Endothelial cell of umbilical vein (primary cell): ENCODE measurements at regions not wholly inside any gene's neighbourhood (a gene's known extent, or its start where the extent isn't known, plus 50 kb on each side); places are given as distances from the start of the nearest gene placed in this dataset.

Experiments used
- BruUV-seq: library from RNA; stranded (reverse); fragments of 400-500 nt; replicated peaks from 2 replicates; lab custom pipeline; 2021; lab: Mats Ljungman, UMichigan
- CTCF ChIA-PET: fragments of 300-600, 350-600 bp; sonication (Branson Sonifier 250); formaldehyde crosslinking; loops from one replicate; lab custom pipeline; 2021; ENCODE audit warnings: antibody characterized with exemption, inconsistent platforms; lab: Charles Lee
- POLR2A ChIA-PET: fragments of 300-600, 350-600 bp; sonication (Branson Sonifier 250); formaldehyde crosslinking; loops from one replicate; lab custom pipeline; 2021; ENCODE audit warnings: antibody characterized with exemption, inconsistent platforms; lab: Charles Lee
- DNase-seq: peaks from one replicate; pipeline ENCODE4 v3.0.0-alpha.2; 2011; ENCODE audit warnings: low read depth, low spot score
- FAIRE-seq: peaks from 2 replicates; lab custom pipeline; 2011; peaks lifted over from hg19 to GRCh38; lab: Jason Lieb, UNC
- H2AFZ ChIP-seq: 2 replicates; pipeline ENCODE4 v1.6.0; 2012; ENCODE audit warnings: low read depth, low read length, control low read depth, inconsistent platforms
- H3K27ac ChIP-seq: 2 replicates; pipeline ENCODE4 v1.5.1; 2011; ENCODE audit warnings: low read depth, mild to moderate bottlenecking, control low read depth, low read length, moderate library complexity; ENCODE audit not compliant: insufficient read depth
- H3K27me3 ChIP-seq, 2 experiments: 2 replicates each; pipeline versions ENCODE4 v1.6.0 to v1.6.1; 2011; ENCODE audit warnings: low read length in 2 of 2, mixed read lengths in 1 of 2; ENCODE audit not compliant: control insufficient read depth in 2 of 2, insufficient read depth in 2 of 2
- H3K36me3 ChIP-seq, 2 experiments: 2 replicates in 1 of 2; 3 replicates in 1 of 2; pipeline ENCODE4 v1.5.1; 2011; ENCODE audit warnings: low read length in 2 of 2, mild to moderate bottlenecking in 1 of 2, moderate library complexity in 1 of 2; ENCODE audit not compliant: control insufficient read depth in 2 of 2, insufficient read depth in 2 of 2; ENCODE audit errors: extremely low read depth in 1 of 2
- H3K4me1 ChIP-seq: 3 replicates; pipeline ENCODE4 v1.5.1; 2011; ENCODE audit warnings: mild to moderate bottlenecking, low read length; ENCODE audit not compliant: control insufficient read depth, insufficient read depth; ENCODE audit errors: extremely low read depth
- H3K4me2 ChIP-seq: 2 replicates; pipeline ENCODE4 v1.6.1; 2011; ENCODE audit warnings: low read length, control low read depth, mixed read lengths; ENCODE audit not compliant: insufficient read depth
- H3K4me3 ChIP-seq, 3 experiments: fragments of 200-600 bp in 1 of 3; sonication (generic), shearing (Covaris generic) in 1 of 3; replicated peaks in 1 of 3; 2 replicates each; pipeline ENCODE4 v1.5.1; 2011 to 2016; ENCODE audit warnings: control low read depth in 3 of 3, low read length in 3 of 3, mild to moderate bottlenecking in 2 of 3, inconsistent platforms in 1 of 3, low read depth in 1 of 3, moderate library complexity in 1 of 3; ENCODE audit not compliant: insufficient read depth in 1 of 3
- H3K79me2 ChIP-seq: 2 replicates; pipeline ENCODE4 v1.6.0; 2012; ENCODE audit warnings: low read length, inconsistent platforms; ENCODE audit not compliant: control insufficient read depth, insufficient read depth
- H3K9ac ChIP-seq: replicated peaks from 2 replicates; pipeline ENCODE3; 2011; ENCODE audit warnings: low read length, control low read depth; ENCODE audit not compliant: insufficient read depth; ENCODE audit errors: extremely low read depth
- H3K9me1 ChIP-seq: replicated peaks from 3 replicates; pipeline ENCODE4 v1.6.0; 2011; ENCODE audit warnings: mild to moderate bottlenecking, low read length; ENCODE audit not compliant: control insufficient read depth, insufficient read depth; ENCODE audit errors: extremely low read depth
- H3K9me3 ChIP-seq: replicated peaks from 2 replicates; pipeline ENCODE4 v1.5.1; 2012; ENCODE audit warnings: low read length, inconsistent platforms; ENCODE audit not compliant: control insufficient read depth, insufficient read depth
- H4K20me1 ChIP-seq: replicated peaks from 2 replicates; pipeline ENCODE3; 2011; ENCODE audit warnings: mild to moderate bottlenecking, low read length; ENCODE audit not compliant: control insufficient read depth, insufficient read depth; ENCODE audit errors: extremely low read depth
- CTCF ChIP-seq, 2 donors: IDR thresholded peaks; 1 replicate in 1 of 2; 2 replicates in 1 of 2; pipeline ENCODE4 v1.5.1; 2011; ENCODE audit warnings: low read length in 2 of 2, mild to moderate bottlenecking in 2 of 2, moderate library complexity in 2 of 2, control low read depth in 1 of 2, inconsistent platforms in 1 of 2, low read depth in 1 of 2; ENCODE audit not compliant: insufficient read depth in 1 of 2; ENCODE audit errors: extremely low read depth in 1 of 2
- EZH2 ChIP-seq: IDR thresholded peaks from 2 replicates; pipeline ENCODE4 v1.6.1; 2012; ENCODE audit warnings: borderline replicate concordance, low read depth, mild to moderate bottlenecking, moderate library complexity, low read length, inconsistent platforms; ENCODE audit not compliant: severe bottlenecking
- FOS ChIP-seq: IDR thresholded peaks from 2 replicates; pipeline ENCODE4 v1.6.1; 2011; ENCODE audit warnings: mild to moderate bottlenecking, low read length, moderate library complexity, borderline replicate concordance; ENCODE audit not compliant: insufficient read depth
- GATA2 ChIP-seq: IDR thresholded peaks from 2 replicates; pipeline ENCODE4 v1.7.0; 2011; ENCODE audit warnings: low read depth, mild to moderate bottlenecking, moderate library complexity, mixed read lengths, low read length; ENCODE audit not compliant: insufficient read length, insufficient read depth
- JUN ChIP-seq: IDR thresholded peaks from 2 replicates; pipeline ENCODE4 v1.6.1; 2011; ENCODE audit warnings: borderline replicate concordance, low read depth; ENCODE audit not compliant: insufficient read length, insufficient read depth
- MAX ChIP-seq: IDR thresholded peaks from 2 replicates; pipeline ENCODE4 v1.6.1; 2011; ENCODE audit not compliant: insufficient read depth, insufficient read length
- MYC ChIP-seq: IDR thresholded peaks from one replicate; pipeline ENCODE4 v1.6.1; 2011; ENCODE audit warnings: mild to moderate bottlenecking, low read depth, low read length
- POLR2A ChIP-seq: IDR thresholded peaks from 2 replicates; pipeline ENCODE4 v1.6.1; 2012; ENCODE audit warnings: low read depth, mild to moderate bottlenecking, control low read depth, low read length
- POLR2AphosphoS5 ChIP-seq: IDR thresholded peaks from 2 replicates; pipeline ENCODE4 v1.6.1; 2012; ENCODE audit warnings: low read depth, mild to moderate bottlenecking, control low read depth, low read length, moderate library complexity; ENCODE audit not compliant: insufficient read depth
- dilution Hi-C: fragments of 300-500 bp; cut with MboI; formaldehyde crosslinking; loops from one replicate; pipeline ENCODE4 v1.15.0; 2019; ENCODE audit warnings: low sequenced_read_pairs; ENCODE audit not compliant: extremely low pct_ligation_motif_present
- intact Hi-C: fragments of 100-400 bp; cut with micrococcal nuclease; formaldehyde crosslinking; loops from one replicate; pipeline ENCODE4 v1.10.0; 2022

- dilution Hi-C loops = no loop called here
- no peak for TF ChIP-seq GATA2
- no peak for TF ChIP-seq CTCF (IDR thresholded peaks at IDR 0.05; ENCODE audit: extremely low read depth in 1 of 2, insufficient read depth in 1 of 2, low read depth in 1 of 2, low read length in 2 of 2)
- TF ChIP-seq POLR2AphosphoS5 = no peak
- TF ChIP-seq JUN = no peak
- no peak for TF ChIP-seq MYC
- no peak for TF ChIP-seq EZH2
- TF ChIP-seq MAX = no peak
- no peak for TF ChIP-seq POLR2A
- no peak for TF ChIP-seq FOS
- CTCF ChIA-PET = no interaction called here
Observed at GRCh38 chr1:208538078-208538477, 293.9 kb upstream of the PLXNA2 start.

More at GRCh38 chr1:208538078-208538477, 293.9 kb upstream of the PLXNA2 start:
- intact Hi-C loops = no loop called here
- no peaks in the 10 kb centered on the region for H3K4me1 ChIP-seq
- H4K20me1 ChIP-seq = no peaks in the 10 kb centered on the region
- no peak overlapping the region for H3K4me2 ChIP-seq
- no peak for FAIRE-seq
- no peaks in the 10 kb centered on the region for H3K9me3 ChIP-seq
- BruUV-seq = no TSS peak
- POLR2A ChIA-PET = no interaction called here
- no peaks in the 10 kb centered on the region for H3K9me1 ChIP-seq
- DNase-seq = no peak
- no peak overlapping the region for H3K27ac ChIP-seq
- peaks cover 0 to 2% of the 10 kb centered on the region in 2 experiments for H3K27me3 ChIP-seq
- H2AFZ ChIP-seq = no peak overlapping the region
- no peak overlapping the region for H3K4me3 ChIP-seq
- H3K79me2 ChIP-seq = no peaks in the 10 kb centered on the region
- no peak overlapping the region for H3K9ac ChIP-seq
- no peaks in the 10 kb centered on the region for H3K36me3 ChIP-seq
